H1 (cell line): ENCODE measurements at regions not wholly inside any gene's neighbourhood (a gene's known extent, or its start where the extent isn't known, plus 50 kb on each side); places are given as distances from the start of the nearest gene placed in this dataset.

Experiments used
- ATF3 ChIP-seq: IDR thresholded peaks from 2 replicates; pipeline ENCODE4 v1.6.1; 2011; ENCODE audit warnings: low read depth, mild to moderate bottlenecking, low read length; ENCODE audit not compliant: insufficient read depth
- EZH2 ChIP-seq: fragments of 200-600 bp; sonication (generic); IDR thresholded peaks from 2 replicates; pipeline ENCODE4 v1.7.1; 2012; ENCODE audit warnings: low read depth, mild to moderate bottlenecking, moderate library complexity, low read length, inconsistent platforms; ENCODE audit not compliant: severe bottlenecking
- GTF2F1 ChIP-seq: IDR thresholded peaks from 2 replicates; pipeline ENCODE4 v1.6.1; 2012; ENCODE audit warnings: low read depth, low read length, improper control_type of control experiment, borderline replicate concordance
- RXRA ChIP-seq: IDR thresholded peaks from 2 replicates; pipeline ENCODE4 v1.6.1; 2011; ENCODE audit warnings: low read depth, mild to moderate bottlenecking, low read length, moderate library complexity; ENCODE audit not compliant: insufficient read depth
- SIRT6 ChIP-seq: IDR thresholded peaks from one replicate; pipeline ENCODE4 v1.7.1; 2012; ENCODE audit warnings: low read length, inconsistent platforms
- TAF1 ChIP-seq: IDR thresholded peaks from 2 replicates; pipeline ENCODE4 v1.6.1; 2011; ENCODE audit warnings: mild to moderate bottlenecking, low read depth, low read length

DNA sequence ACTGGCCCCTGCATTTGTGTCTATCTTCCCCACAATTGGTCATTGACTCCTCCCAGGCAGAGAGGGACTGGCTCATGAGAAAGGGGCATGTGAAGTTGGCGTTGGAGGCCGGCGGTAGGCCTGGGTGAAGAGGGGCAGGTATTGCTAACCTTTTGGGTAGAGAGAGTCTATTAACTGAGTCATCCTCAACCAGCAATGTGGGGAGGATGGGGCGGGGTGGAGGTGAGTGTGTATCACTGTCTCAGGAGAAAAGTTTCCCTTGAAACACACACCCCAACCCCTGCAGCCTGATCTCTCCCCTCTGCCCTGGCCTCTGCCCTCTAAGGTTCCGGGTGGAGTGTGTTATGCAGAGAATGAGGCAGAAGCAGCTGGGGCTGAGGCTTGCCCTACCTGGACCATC, 60.1 kb upstream of the PHF21B start (continued):
- TF ChIP-seq GTF2F1 = no peak
- no peak for TF ChIP-seq RXRA
- TF ChIP-seq ATF3 = no peak
- no peak for TF ChIP-seq EZH2
- TF ChIP-seq TAF1 = no peak
- no peak for TF ChIP-seq SIRT6
